RKO (cell line): ENCODE measurements at regions not wholly inside any gene's neighbourhood (a gene's known extent, or its start where the extent isn't known, plus 50 kb on each side); places are given as distances from the start of the nearest gene placed in this dataset.
A peak's percentile ranks its signal among the peaks of the same experiment; 100 is the strongest.

ENCODE experiments used
- DNase-seq: peaks from one replicate; pipeline ENCODE4 v3.0.0-alpha.2; 2016; ENCODE audit warnings: low spot score

DNA sequence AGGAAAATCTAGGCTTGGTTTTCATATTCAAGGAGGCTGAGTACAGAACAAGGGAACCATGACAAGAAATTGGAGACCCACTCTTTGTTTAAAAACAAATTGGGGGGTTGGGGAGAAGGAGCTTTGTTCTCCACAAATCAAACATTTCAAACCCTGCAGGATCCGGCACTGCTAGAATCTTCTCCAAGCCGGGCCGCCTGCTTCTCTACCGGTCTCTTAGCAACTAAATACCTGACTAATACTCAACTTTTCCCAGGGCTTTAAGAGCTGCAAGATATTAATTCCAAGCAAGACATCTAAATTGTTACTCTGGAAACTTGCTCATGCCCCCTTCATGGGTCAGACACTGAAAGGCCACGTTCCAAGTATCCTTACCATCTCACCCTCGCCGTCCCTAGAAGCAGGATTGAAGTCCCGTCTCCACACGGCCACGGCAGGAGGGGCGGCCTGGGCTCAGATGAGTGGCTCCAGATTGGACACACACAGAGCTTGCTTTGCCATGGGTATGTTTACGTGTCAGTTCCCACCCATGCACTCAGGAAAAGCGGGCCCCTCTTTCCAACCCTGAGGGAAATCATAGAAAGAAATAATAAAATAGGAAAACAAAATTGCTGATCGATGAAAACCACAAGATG lies 126.4 kb upstream of the CDH4 start:
- DNase-seq: no peak

DNA sequence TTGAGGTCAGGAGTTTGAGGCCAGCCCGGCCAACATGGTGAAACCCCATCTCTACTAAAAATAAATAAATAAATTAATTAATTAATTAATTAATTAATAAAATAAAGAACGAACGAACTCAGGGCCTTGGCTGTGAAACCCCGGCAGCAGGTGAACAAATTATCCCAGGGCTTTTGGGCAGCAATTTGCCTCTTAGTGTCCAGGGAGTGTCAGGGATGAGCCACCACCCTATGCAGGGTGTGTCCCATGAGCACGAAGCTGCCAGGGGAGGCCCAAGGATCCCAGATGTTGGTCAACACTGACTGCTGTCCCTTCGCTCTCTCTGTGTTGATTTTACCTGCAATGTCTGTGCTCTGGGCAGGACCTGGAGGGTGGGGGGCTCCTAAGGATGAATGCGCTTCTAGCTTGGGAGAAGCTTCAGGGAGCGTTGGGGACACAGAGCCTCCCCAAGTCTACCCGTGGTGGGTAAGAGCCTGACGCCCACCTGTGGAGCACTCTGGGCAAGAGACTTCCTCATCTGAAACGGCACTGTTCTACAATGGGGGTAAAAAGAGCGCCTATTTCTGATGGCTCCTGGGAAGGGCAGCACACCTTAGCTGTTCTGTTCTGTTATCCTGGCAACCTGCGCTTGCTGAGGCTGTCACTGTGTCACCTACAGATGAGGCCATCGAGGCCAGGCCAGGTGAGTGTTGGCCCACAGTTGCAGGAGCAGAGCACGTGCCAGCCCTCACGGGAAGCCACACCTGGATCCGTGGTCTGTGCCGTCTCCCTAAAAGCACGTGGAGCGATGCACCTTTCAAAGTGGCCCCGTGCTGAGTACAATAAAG lies 125.5 kb upstream of the CDH4 start:
- no peak for DNase-seq

DNA sequence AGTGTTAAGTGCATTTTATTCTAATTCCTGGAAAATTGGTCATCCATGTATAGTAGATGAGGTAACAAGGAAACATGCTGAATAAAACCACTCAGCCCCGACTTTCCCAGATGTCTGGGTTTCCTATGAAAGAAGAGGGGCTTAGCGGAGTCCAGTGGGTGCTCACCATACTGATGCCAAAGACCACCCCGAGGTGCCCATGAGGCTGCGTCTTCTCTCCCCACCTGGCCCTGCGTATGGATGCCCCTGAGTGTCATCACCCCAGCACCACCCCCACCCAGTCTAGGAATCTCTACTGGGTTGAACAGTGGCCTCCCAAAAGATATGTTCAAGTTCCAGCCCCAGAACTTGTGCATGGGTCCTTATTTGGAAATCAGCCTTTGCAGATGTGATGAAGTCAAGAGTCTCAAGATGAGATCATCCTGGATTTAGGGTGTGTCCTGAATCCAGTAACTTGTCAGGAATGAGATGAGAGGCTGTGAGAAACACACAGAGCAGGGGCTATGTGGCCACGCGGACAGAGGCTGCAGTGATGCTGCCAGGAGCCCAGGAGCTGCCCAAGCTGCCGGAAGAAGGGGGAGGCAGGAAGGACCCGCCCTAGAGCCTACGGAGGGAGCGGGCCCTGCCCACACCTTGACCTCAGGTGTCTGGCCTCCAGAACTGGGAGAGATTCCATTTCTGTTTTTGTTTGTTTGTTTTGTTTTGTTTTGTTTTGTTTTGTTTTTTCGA lies 124.6 kb upstream of the CDH4 start:
- DNase-seq: peak; percentile 63

GRCh38 chr20:61128701-61129269 lies 123.3 kb upstream of the CDH4 start:
- no peak for DNase-seq

DNA sequence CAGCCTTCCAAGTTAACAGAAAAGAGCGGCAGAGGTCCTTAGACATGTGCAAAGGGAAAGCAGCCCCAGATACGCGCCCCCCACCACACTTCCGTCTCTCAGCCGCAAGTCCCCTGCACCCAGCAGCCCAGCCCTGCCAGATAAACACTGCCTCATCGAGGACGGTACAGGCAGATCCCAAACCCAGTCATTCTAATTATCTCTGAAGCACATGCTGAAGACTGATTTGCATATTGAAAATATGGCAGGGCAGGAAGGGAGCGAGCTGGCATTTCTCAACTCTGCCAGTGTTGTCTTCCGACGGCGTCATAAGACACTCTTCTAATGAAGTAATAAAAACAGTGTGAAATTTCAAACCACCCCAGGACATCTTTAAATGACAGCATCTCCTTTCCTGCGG lies 122.8 kb upstream of the CDH4 start:
- DNase-seq: no peak

DNA sequence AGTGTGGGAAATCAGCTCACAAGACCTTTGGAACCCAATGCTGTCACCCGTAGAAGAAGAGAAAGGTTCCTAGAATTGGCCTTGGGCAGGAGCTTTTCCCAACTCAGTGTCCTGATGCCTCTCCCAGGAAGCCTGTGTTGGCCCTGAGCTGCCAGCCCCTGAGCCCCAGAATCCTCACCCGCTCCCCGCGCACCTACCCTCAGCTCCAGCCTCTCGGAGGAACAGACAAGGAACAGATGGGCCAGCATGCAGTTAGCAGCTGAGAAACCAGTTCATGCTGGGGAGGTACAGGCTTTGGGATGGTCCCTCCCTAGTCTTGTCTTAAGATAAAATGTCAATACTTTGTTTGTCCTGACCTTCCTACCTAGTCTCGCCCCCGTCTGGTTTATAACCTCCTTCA lies 121.9 kb upstream of the CDH4 start:
- DNase-seq: no peak

DNA sequence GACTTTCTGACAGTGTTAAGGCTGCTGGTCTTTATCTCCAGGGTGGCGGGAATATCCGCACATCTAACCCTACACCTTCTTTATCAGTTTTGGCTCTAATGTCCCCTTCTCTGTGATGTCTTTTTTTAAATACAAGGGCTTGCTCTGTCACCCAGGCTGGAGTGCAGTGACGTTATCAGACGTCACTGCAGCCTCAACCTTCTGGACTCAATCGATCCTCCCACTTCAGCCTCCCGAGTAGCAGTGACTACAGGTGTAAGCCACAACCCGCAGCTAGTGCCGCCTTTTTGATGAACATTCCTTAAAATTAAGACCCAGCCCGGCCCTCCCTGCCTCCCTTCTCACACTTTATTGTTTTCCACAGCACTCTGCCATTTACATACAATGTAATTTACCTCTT lies 120.1 kb upstream of the CDH4 start:
- DNase-seq: no peak

- no peak for DNase-seq
Observed at GRCh38 chr20:61133611-61134010, 118.5 kb upstream of the CDH4 start.

DNA sequence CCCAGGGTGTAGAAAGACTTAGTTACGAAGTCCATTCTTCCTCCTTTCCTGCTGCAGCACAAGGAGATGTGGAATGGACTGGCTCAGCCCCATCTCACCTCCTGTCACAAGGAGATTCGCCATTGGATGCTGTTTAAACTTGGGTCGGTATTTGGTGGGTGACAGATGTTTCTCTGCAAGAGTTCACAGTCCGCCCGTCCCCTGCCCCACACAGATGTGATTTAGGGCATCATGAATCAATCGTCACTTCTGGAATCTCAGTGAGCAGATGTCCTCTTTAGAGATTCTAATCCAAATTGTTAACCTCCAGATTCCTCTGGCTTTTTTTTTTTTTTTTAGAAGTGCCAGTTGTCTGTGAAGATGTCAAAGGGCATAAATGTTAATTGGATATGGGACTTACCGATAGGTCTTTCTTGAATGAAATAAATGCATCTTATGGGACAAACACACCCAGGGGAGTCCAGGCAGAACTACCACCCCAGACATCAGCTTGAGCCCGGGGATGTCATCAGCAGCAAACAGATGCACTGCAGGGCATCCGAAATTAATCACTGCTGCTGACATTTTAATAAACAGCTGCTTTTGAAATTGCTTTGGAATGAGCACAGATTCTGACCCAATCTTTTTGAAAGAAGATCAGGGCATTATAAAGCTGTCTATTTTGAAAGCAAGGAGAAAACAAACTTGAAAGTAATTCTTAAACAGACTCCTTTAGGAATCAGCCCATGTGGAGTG lies 117.6 kb upstream of the CDH4 start:
- DNase-seq: no peak

GRCh38 chr20:61135266-61135665 lies 116.8 kb upstream of the CDH4 start:
- no peak for DNase-seq

DNA sequence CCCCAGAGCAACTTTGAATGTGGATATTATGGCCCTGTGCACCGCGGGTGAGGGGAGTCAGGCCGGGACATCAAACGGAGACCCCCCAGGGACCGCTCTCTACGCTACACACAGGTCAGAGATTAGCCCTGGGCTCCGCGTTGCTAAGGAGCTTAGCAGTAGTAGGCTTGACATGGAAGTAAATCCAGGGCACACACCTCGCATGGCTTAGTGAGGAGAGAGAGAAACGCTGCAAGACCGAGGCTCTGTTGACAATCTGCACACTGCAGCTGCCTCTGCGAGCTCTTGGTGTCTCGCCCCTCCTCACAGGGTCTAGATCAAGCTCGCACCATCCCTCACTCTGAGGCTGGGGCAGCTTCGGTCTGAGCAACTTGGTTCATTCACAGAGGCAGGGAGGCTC lies 116.1 kb upstream of the CDH4 start:
- no peak for DNase-seq

DNA sequence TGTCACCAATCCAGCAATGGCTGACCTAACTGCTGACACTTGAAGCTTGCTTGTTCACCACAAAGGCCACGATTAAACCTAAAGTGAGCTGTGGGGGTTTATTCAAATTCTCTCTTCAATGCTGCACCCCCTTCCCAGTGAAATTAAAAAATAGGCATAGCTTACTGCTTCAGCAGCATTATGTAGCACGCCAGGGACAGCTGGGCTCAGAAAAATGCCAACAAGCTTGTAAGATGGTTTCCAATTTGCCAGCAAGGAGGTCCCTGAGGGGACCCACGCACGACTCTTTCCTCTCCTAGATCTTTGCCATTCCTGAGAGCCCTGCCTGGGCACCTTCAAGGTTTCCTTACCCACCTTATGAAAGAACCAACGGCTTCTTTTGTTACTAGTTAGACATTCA lies 113.5 kb upstream of the CDH4 start:
- no peak for DNase-seq

- DNase-seq: no peak
Observed at GRCh38 chr20:61139031-61139430, 113.0 kb upstream of the CDH4 start.

GRCh38 chr20:61140576-61140975 lies 111.5 kb upstream of the CDH4 start:
- no peak for DNase-seq

DNA sequence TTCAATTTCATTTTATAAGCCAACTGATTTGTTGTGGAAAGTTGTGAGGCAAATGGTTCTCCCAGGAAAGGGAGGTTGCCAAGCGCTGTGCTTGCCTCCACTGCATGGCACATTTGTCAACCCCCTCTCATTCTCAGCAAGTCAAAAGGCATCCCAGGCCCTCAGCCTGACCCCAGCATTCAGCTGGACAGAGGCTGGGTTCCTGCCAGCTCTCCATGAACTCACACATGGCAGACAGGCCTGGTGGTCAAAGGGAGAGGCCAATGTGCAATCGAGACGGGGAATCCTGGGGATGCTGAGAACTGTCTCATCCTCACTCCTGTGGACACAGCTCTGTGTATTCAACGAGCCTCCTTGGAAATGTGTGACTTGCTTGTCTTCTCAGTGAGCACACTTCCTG lies 106.0 kb upstream of the CDH4 start:
- DNase-seq: no peak

GRCh38 chr20:61149636-61150035 lies 102.4 kb upstream of the CDH4 start:
- no peak for DNase-seq

- DNase-seq: no peak
Observed at GRCh38 chr20:61157301-61157700, 94.8 kb upstream of the CDH4 start.

GRCh38 chr20:61159957-61160686 lies 91.9 kb upstream of the CDH4 start:
- no peak for DNase-seq

DNA sequence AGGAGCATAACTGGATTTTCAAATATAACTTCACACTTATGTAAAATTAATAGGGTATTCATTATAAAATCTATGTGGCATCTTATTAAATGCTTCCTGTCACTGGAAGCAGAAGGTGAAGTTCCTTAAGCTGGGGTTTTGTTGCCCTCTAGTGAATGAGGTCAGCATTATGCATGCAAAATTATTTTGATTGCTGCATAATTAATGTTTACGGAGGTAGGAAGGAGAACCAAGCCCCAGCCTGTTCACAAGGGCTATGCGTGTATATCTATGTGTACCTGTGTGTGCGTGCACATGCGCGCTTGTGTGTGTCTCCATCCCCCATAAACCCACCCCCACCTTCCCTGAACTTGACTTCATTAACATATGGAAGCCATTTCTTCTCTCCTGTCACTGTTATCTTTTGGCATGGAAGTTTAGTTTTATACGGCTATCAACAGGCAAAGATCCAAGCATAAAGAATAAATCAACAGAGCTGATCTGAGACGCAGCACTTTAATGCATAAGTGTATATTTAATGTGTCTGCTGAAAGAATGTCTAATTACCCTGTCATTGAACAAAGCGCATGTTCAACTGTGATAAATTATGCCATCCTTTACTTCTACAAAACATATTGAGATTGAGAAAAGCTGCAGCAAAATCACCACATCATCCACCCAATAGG lies 90.2 kb upstream of the CDH4 start:
- no peak for DNase-seq

- no peak for DNase-seq
Observed at GRCh38 chr20:61162451-61162850, 89.6 kb upstream of the CDH4 start.

- DNase-seq: no peak
Observed at GRCh38 chr20:61163031-61163430, 89.0 kb upstream of the CDH4 start.
